Loucy (cell line): ENCODE measurements at regions not wholly inside any gene's neighbourhood (a gene's known extent, or its start where the extent isn't known, plus 50 kb on each side); places are given as distances from the start of the nearest gene placed in this dataset.

Source experiments
- EZH2phosphoT487 ChIP-seq: fragments of 200-600 bp; IDR thresholded peaks from 2 replicates; pipeline ENCODE4 v1.6.1; 2018; ENCODE audit warnings: antibody characterized with exemption, mild to moderate bottlenecking, moderate library complexity, borderline replicate concordance
- TF ChIP-seq, protein P1 (sequence below): fragments of 200-600 bp; sonication (generic); conservative IDR thresholded peaks from 2 replicates; pipeline ENCODE4 v1.5.1; 2014; ENCODE audit warnings: mild to moderate bottlenecking, antibody characterized with exemption, low read length

DNA sequence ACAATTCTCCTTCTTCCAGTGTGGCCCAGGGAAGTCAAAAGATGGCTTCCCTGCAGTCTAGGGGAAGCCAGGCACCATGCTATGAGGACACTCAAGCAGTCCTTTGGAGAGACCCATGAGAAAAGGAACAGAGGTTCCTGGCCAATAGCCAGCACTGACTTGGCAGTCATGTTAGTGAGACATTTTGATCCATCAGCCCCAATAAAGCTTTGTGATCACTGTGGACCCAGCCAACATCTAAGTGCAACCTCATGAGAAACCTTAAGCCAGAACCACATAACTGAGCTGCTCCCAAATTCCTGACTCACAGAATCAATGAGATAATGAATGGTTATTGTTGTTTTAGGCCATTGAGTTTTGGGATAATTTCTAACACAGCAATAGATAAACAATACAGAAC, 51.0 kb upstream of the NAP1L1 start:
- TF ChIP-seq, protein P1, sequence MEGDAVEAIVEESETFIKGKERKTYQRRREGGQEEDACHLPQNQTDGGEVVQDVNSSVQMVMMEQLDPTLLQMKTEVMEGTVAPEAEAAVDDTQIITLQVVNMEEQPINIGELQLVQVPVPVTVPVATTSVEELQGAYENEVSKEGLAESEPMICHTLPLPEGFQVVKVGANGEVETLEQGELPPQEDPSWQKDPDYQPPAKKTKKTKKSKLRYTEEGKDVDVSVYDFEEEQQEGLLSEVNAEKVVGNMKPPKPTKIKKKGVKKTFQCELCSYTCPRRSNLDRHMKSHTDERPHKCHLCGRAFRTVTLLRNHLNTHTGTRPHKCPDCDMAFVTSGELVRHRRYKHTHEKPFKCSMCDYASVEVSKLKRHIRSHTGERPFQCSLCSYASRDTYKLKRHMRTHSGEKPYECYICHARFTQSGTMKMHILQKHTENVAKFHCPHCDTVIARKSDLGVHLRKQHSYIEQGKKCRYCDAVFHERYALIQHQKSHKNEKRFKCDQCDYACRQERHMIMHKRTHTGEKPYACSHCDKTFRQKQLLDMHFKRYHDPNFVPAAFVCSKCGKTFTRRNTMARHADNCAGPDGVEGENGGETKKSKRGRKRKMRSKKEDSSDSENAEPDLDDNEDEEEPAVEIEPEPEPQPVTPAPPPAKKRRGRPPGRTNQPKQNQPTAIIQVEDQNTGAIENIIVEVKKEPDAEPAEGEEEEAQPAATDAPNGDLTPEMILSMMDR = no peak
- no peak for TF ChIP-seq EZH2phosphoT487
